Natural killer cell (primary cell): ENCODE measurements at regions not wholly inside any gene's neighbourhood (a gene's known extent, or its start where the extent isn't known, plus 50 kb on each side); places are given as distances from the start of the nearest gene placed in this dataset.
A peak's percentile ranks its signal among the peaks of the same experiment; 100 is the strongest.

Experiments
- ATAC-seq, 3 donors: fragments of 150-1000 bp in 2 of 3; fragments of 200-7000 bp in 1 of 3; cut with Tn5 transposase; 1 replicate in 1 of 3; 2 replicates in 2 of 3; pipeline ENCODE4 v1.10.0; 2021; ENCODE audit warnings: mild to moderate bottlenecking in 2 of 3, moderate library complexity in 2 of 3
- DNase-seq, 2 donors: peaks; one replicate each; pipeline versions ENCODE4 v3.0.0 to v3.0.0-alpha.2; 2013 to 2021; ENCODE audit warnings: mixed read lengths in 1 of 2
- H3K27ac ChIP-seq: one replicate; pipeline ENCODE4 v1.5.1; 2013; ENCODE audit warnings: mild to moderate bottlenecking, low read length
- H3K27me3 ChIP-seq: one replicate; pipeline ENCODE4 v1.6.1; 2013; ENCODE audit warnings: low read length; ENCODE audit not compliant: control insufficient read depth, insufficient read depth
- H3K36me3 ChIP-seq: one replicate; pipeline ENCODE4 v1.6.1; 2013; ENCODE audit warnings: low read length; ENCODE audit not compliant: control insufficient read depth, insufficient read depth
- H3K4me1 ChIP-seq: one replicate; pipeline ENCODE4 v1.6.1; 2013; ENCODE audit warnings: low read length; ENCODE audit not compliant: control insufficient read depth, insufficient read depth
- H3K4me3 ChIP-seq: one replicate; pipeline ENCODE4 v1.5.1; 2013; ENCODE audit warnings: low read length
- H3K9me3 ChIP-seq: one replicate; pipeline ENCODE4 v1.6.1; 2013; ENCODE audit warnings: low read length; ENCODE audit not compliant: control insufficient read depth, insufficient read depth
- H3K27ac Mint-ChIP-seq, 2 donors: one replicate each; pipeline ENCODE4 v1.8.0; 2022; ENCODE audit warnings: mild to moderate bottlenecking in 2 of 2, mixed read lengths in 2 of 2, moderate library complexity in 1 of 2
- H3K27me3 Mint-ChIP-seq, 2 donors: one replicate each; pipeline ENCODE4 v1.8.0; 2022; ENCODE audit warnings: low read depth in 2 of 2, mixed read lengths in 2 of 2
- H3K36me3 Mint-ChIP-seq: one replicate; pipeline ENCODE4 v1.8.0; 2022; ENCODE audit warnings: mixed read lengths
- H3K4me1 Mint-ChIP-seq, 2 donors: one replicate each; pipeline ENCODE4 v1.8.0; 2022; ENCODE audit warnings: mixed read lengths in 2 of 2
- H3K4me3 Mint-ChIP-seq: one replicate; pipeline ENCODE4 v1.8.0; 2022; ENCODE audit warnings: mild to moderate bottlenecking, moderate library complexity, mixed read lengths
- H3K9me3 Mint-ChIP-seq, 2 donors: one replicate each; pipeline ENCODE4 v1.8.0; 2022; ENCODE audit warnings: mixed read lengths in 2 of 2
- CTCF ChIP-seq: fragments of 200-600 bp; IDR thresholded peaks from one replicate; pipeline ENCODE4 v1.8.0; 2022; ENCODE audit warnings: antibody characterized with exemption
- WGBS: methylation state at CpG from one replicate; pipeline ENCODE4 v1.1.7; 2013; ENCODE audit warnings: missing lambda C conversion rate; ENCODE audit not compliant: insufficient coverage; 5-methylcytosine and 5-hydroxymethylcytosine counted together
- intact Hi-C: fragments of 100-400 bp; cut with micrococcal nuclease; formaldehyde crosslinking; loops from one replicate; pipeline ENCODE4 v1.14.2; 2022

- WGBS = 84% methylated on average over 3 of the region's 5 CpGs
- Histone ChIP-seq H3K4me3 (no peak overlapping the region), H3K4me1 (peaks cover 3% of the 10 kb centered on the region), H3K27ac (no peak overlapping the region), H3K36me3 (no peaks in the 10 kb centered on the region), H3K9me3 (no peaks in the 10 kb centered on the region), H3K27me3 (no peaks in the 10 kb centered on the region)
- no peak overlapping the region for H3K27ac Mint-ChIP-seq
- H3K9me3 Mint-ChIP-seq = no peaks in the 10 kb centered on the region
- peaks cover 20 to 28% of the 10 kb centered on the region in 2 donors for H3K4me1 Mint-ChIP-seq
- TF ChIP-seq CTCF = no peak
- DNase-seq = no peak
- peaks cover 18 to 36% of the 10 kb centered on the region in 2 donors for H3K27me3 Mint-ChIP-seq
- no peak for ATAC-seq
- H3K4me3 Mint-ChIP-seq = no peak overlapping the region
- no peaks in the 10 kb centered on the region for H3K36me3 Mint-ChIP-seq
- intact Hi-C loops = no loop called here
These were observed 52.2 kb upstream of the ABCA1 start for GRCh38 chr9:104980039-104980654.

GRCh38 chr9:104981543-104982129, 53.7 kb upstream of the ABCA1 start:
- no peak for DNase-seq
- H3K36me3 Mint-ChIP-seq = no peaks in the 10 kb centered on the region
- ATAC-seq = no peak

GRCh38 chr9:104982543-104982942, 54.6 kb upstream of the ABCA1 start:
- Histone ChIP-seq H3K27me3 (no peaks in the 10 kb centered on the region), H3K4me3 (no peak overlapping the region), H3K36me3 (no peaks in the 10 kb centered on the region), H3K27ac (no peak overlapping the region), H3K4me1 (peaks cover 3% of the 10 kb centered on the region), H3K9me3 (no peaks in the 10 kb centered on the region)
- DNase-seq (no peak), ATAC-seq (peak in 1 of 3 donors; percentile 50)
- H3K4me3 Mint-ChIP-seq = no peak overlapping the region
- TF ChIP-seq CTCF = no peak
- H3K9me3 Mint-ChIP-seq = no peaks in the 10 kb centered on the region
- intact Hi-C loops = no loop called here
- peaks cover 25 to 52% of the 10 kb centered on the region in 2 donors for H3K27me3 Mint-ChIP-seq
- WGBS = 50% methylated on average over 3 of the region's 3 CpGs
- no peak overlapping the region for H3K27ac Mint-ChIP-seq
- peaks cover 20 to 32% of the 10 kb centered on the region in 2 donors for H3K4me1 Mint-ChIP-seq
- H3K36me3 Mint-ChIP-seq = no peaks in the 10 kb centered on the region

More at GRCh38 chr9:104981543-104982129, 53.7 kb upstream of the ABCA1 start:
- Histone ChIP-seq H3K9me3 (no peaks in the 10 kb centered on the region), H3K4me1 (peaks cover 3% of the 10 kb centered on the region), H3K27me3 (no peaks in the 10 kb centered on the region), H3K36me3 (no peaks in the 10 kb centered on the region), H3K4me3 (no peak overlapping the region), H3K27ac (no peak overlapping the region)
- intact Hi-C loops = no loop called here
- no peak overlapping the region for H3K27ac Mint-ChIP-seq
- 93% methylated on average over 8 of the region's 8 CpGs for WGBS
- H3K27me3 Mint-ChIP-seq = peaks cover 20 to 47% of the 10 kb centered on the region in 2 donors
- H3K9me3 Mint-ChIP-seq = no peaks in the 10 kb centered on the region
- no peak for TF ChIP-seq CTCF
- H3K4me1 Mint-ChIP-seq = peaks cover 20 to 32% of the 10 kb centered on the region in 2 donors
- no peak overlapping the region for H3K4me3 Mint-ChIP-seq
